HEK293 (cell line): ENCODE measurements at regions not wholly inside any gene's neighbourhood (a gene's known extent, or its start where the extent isn't known, plus 50 kb on each side); places are given as distances from the start of the nearest gene placed in this dataset.

ENCODE experiments used
- CTCF ChIA-PET: fragments of 350-600 bp; formaldehyde crosslinking; extraction: SDS; loops from one replicate; lab custom pipeline; 2021; ENCODE audit warnings: antibody characterized with exemption; lab: Yijun Ruan, JAX
- POLR2A ChIA-PET: fragments of 300-600 bp; formaldehyde crosslinking; extraction: SDS; loops from one replicate; lab custom pipeline; 2020; ENCODE audit warnings: antibody characterized with exemption, inconsistent platforms; lab: Yijun Ruan, JAX
- H3K27ac ChIP-seq: fragments of 200-500 bp; sonication (Bioruptor generic); 2 replicates; pipeline ENCODE4 v1.5.1; 2014; ENCODE audit warnings: low read depth, low read length, control low read depth, inconsistent platforms; ENCODE audit errors: extremely low read depth
- H3K36me3 ChIP-seq, 2 experiments: fragments of 200-500 bp in 1 of 2; sonication (Bioruptor generic) in 1 of 2; 1 replicate in 1 of 2; 2 replicates in 1 of 2; pipeline ENCODE4 v1.5.1; 2014 to 2017; ENCODE audit warnings: inconsistent platforms in 2 of 2, low read length in 2 of 2; ENCODE audit not compliant: control insufficient read depth in 2 of 2, insufficient read depth in 1 of 2
- H3K4me1 ChIP-seq: fragments of 200-500 bp; sonication (Bioruptor generic); 2 replicates; pipeline ENCODE4 v1.5.1; 2014; ENCODE audit warnings: mild to moderate bottlenecking, low read length, inconsistent platforms; ENCODE audit not compliant: control insufficient read depth, insufficient read depth
- H3K4me3 ChIP-seq: 2 replicates; pipeline ENCODE4 v1.5.1; 2011; ENCODE audit warnings: low read depth, mild to moderate bottlenecking, control low read depth, low read length, moderate library complexity
- H3K9me3 ChIP-seq: fragments of 200-500 bp; sonication (Bioruptor generic); 2 replicates; pipeline ENCODE4 v1.5.1; 2014; ENCODE audit warnings: low read depth, low read length, inconsistent platforms; ENCODE audit not compliant: control insufficient read depth, insufficient read depth
- GLI4 ChIP-seq: fragments of 450-650 bp; formaldehyde crosslinking; IDR thresholded peaks from 2 replicates; pipeline ENCODE4 v1.5.1; 2016; ENCODE audit warnings: missing biosample characterization, missing genetic modification characterization
- KLF10 ChIP-seq: fragments of 450-650 bp; IDR thresholded peaks from 2 replicates; pipeline ENCODE4 v1.5.1; 2018; ENCODE audit warnings: missing biosample characterization, mild to moderate bottlenecking, missing genetic modification characterization
- PATZ1 ChIP-seq: fragments of 450-650 bp; formaldehyde crosslinking; IDR thresholded peaks from 2 replicates; pipeline ENCODE4 v1.5.1; 2016; ENCODE audit warnings: missing biosample characterization, missing genetic modification characterization
- TRIM28 ChIP-seq: IDR thresholded peaks from 2 replicates; pipeline ENCODE4 v1.6.1; 2011; ENCODE audit warnings: low read length, control low read depth, borderline replicate concordance
- ZBTB21 ChIP-seq: fragments of 450-650 bp; formaldehyde crosslinking; IDR thresholded peaks from 2 replicates; pipeline ENCODE4 v1.5.1; 2017; ENCODE audit warnings: missing biosample characterization, missing genetic modification characterization
- ZBTB48 ChIP-seq: fragments of 450-650 bp; formaldehyde crosslinking; IDR thresholded peaks from 2 replicates; pipeline ENCODE4 v1.5.1; 2016; ENCODE audit warnings: missing biosample characterization, missing genetic modification characterization
- ZIC2 ChIP-seq: fragments of 450-650 bp; formaldehyde crosslinking; IDR thresholded peaks from 2 replicates; pipeline ENCODE4 v1.5.1; 2016; ENCODE audit warnings: missing biosample characterization, missing genetic modification characterization
- ZNF10 ChIP-seq: fragments of 450-650 bp; formaldehyde crosslinking; IDR thresholded peaks from 2 replicates; pipeline ENCODE4 v1.5.1; 2017; ENCODE audit warnings: missing biosample characterization, missing genetic modification characterization
- ZNF112 ChIP-seq: fragments of 450-650 bp; formaldehyde crosslinking; IDR thresholded peaks from 2 replicates; pipeline ENCODE4 v1.5.0; 2017; ENCODE audit warnings: missing biosample characterization, missing genetic modification characterization
- ZNF24 ChIP-seq: fragments of 450-650 bp; formaldehyde crosslinking; IDR thresholded peaks from 2 replicates; pipeline ENCODE4 v1.5.1; 2016; ENCODE audit warnings: missing biosample characterization, missing genetic modification characterization
- ZNF362 ChIP-seq: fragments of 450-650 bp; formaldehyde crosslinking; IDR thresholded peaks from 2 replicates; pipeline ENCODE4 v1.5.1; 2016; ENCODE audit warnings: missing biosample characterization, missing genetic modification characterization
- ZNF366 ChIP-seq: fragments of 450-650 bp; formaldehyde crosslinking; conservative IDR thresholded peaks from 2 replicates; pipeline ENCODE4 v1.5.1; 2016; ENCODE audit warnings: missing biosample characterization, missing genetic modification characterization
- ZNF37A ChIP-seq: fragments of 450-650 bp; IDR thresholded peaks from 2 replicates; pipeline ENCODE4 v1.5.1; 2018; ENCODE audit warnings: missing biosample characterization, missing genetic modification characterization
- ZNF394 ChIP-seq: fragments of 450-650 bp; formaldehyde crosslinking; IDR thresholded peaks from 2 replicates; pipeline ENCODE4 v1.5.1; 2016; ENCODE audit warnings: missing biosample characterization, missing genetic modification characterization, mild to moderate bottlenecking, moderate library complexity, borderline replicate concordance
- ZNF433 ChIP-seq: fragments of 450-650 bp; formaldehyde crosslinking; IDR thresholded peaks from 2 replicates; pipeline ENCODE4 v1.5.1; 2016; ENCODE audit warnings: missing biosample characterization, missing genetic modification characterization, low read depth
- ZNF549 ChIP-seq: fragments of 450-650 bp; IDR thresholded peaks from 2 replicates; pipeline ENCODE4 v1.5.1; 2018; ENCODE audit warnings: missing biosample characterization, missing genetic modification characterization, mild to moderate bottlenecking, inconsistent platforms, moderate library complexity
- ZNF621 ChIP-seq: fragments of 450-650 bp; formaldehyde crosslinking; IDR thresholded peaks from 2 replicates; pipeline ENCODE4 v1.5.1; 2017; ENCODE audit warnings: missing biosample characterization, missing genetic modification characterization
- ZNF624 ChIP-seq: fragments of 450-650 bp; formaldehyde crosslinking; IDR thresholded peaks from 2 replicates; pipeline ENCODE4 v1.5.1; 2017; ENCODE audit warnings: missing biosample characterization, missing genetic modification characterization
- ZNF645 ChIP-seq: fragments of 450-650 bp; formaldehyde crosslinking; IDR thresholded peaks from 2 replicates; pipeline ENCODE4; 2016; ENCODE audit warnings: missing biosample characterization, missing genetic modification characterization
- ZNF654 ChIP-seq: fragments of 450-650 bp; formaldehyde crosslinking; IDR thresholded peaks from 2 replicates; pipeline ENCODE4 v1.5.1; 2016; ENCODE audit warnings: low read depth, missing biosample characterization, missing genetic modification characterization
- ZNF660 ChIP-seq: fragments of 450-650 bp; IDR thresholded peaks from 2 replicates; pipeline ENCODE4 v1.5.1; 2018; ENCODE audit warnings: missing biosample characterization, mild to moderate bottlenecking, missing genetic modification characterization
- ZNF692 ChIP-seq: fragments of 450-650 bp; formaldehyde crosslinking; IDR thresholded peaks from 2 replicates; pipeline ENCODE4 v1.5.1; 2016; ENCODE audit warnings: missing biosample characterization, missing genetic modification characterization
- ZNF792 ChIP-seq: fragments of 450-650 bp; formaldehyde crosslinking; IDR thresholded peaks from 2 replicates; pipeline ENCODE4 v1.5.1; 2016; ENCODE audit warnings: missing biosample characterization, missing genetic modification characterization
- ZSCAN5A ChIP-seq: fragments of 450-650 bp; formaldehyde crosslinking; IDR thresholded peaks from 2 replicates; pipeline ENCODE4 v1.5.1; 2016; ENCODE audit warnings: missing biosample characterization, missing genetic modification characterization

- Histone ChIP-seq H3K9me3 (no peaks in the 10 kb centered on the region), H3K36me3 (no peaks in the 10 kb centered on the region), H3K4me1 (no peaks in the 10 kb centered on the region), H3K27ac (no peak overlapping the region), H3K4me3 (no peak overlapping the region)
- ChIA-PET POLR2A (no interaction called here), CTCF (no interaction called here)
- no peak for TF ChIP-seq ZNF366 (tag by site-specific recombination)
- TF ChIP-seq ZSCAN5A (tag by site-specific recombination), result no peak
- no peak for TF ChIP-seq GLI4 (tag by site-specific recombination)
- no peak for TF ChIP-seq ZNF692 (tag by site-specific recombination)
- no peak for TF ChIP-seq ZNF112 (tag by site-specific recombination)
- TF ChIP-seq ZNF37A (tag by site-specific recombination), result no peak
- no peak for TF ChIP-seq ZNF792 (tag by site-specific recombination)
- no peak for TF ChIP-seq ZNF24 (tag by site-specific recombination)
- TF ChIP-seq ZNF394 (tag by site-specific recombination), result no peak
- no peak for TF ChIP-seq ZNF10 (tag by site-specific recombination)
- TF ChIP-seq ZBTB21 (tag by site-specific recombination), result no peak
- no peak for TF ChIP-seq ZNF433
- TF ChIP-seq ZNF549 (tag by site-specific recombination), result no peak
- no peak for TF ChIP-seq KLF10 (tag by site-specific recombination)
- TF ChIP-seq ZBTB48, result no peak
- no peak for TF ChIP-seq ZNF362 (tag by site-specific recombination)
- no peak for TF ChIP-seq ZNF621 (tag by site-specific recombination)
Measured at GRCh38 chr2:12107939-12108338, 361.5 kb downstream of the LPIN1 start.

- Histone ChIP-seq H3K4me1 (no peaks in the 10 kb centered on the region), H3K4me3 (no peak overlapping the region), H3K9me3 (no peaks in the 10 kb centered on the region), H3K27ac (no peak overlapping the region), H3K36me3 (no peaks in the 10 kb centered on the region)
- ChIA-PET POLR2A (no interaction called here), CTCF (no interaction called here)
- TF ChIP-seq ZIC2 (tag by site-specific recombination), result peak; percentile 53
- no peak for TF ChIP-seq ZNF654 (tag by site-specific recombination)
- no peak for TF ChIP-seq TRIM28
- TF ChIP-seq PATZ1 (tag by site-specific recombination), result no peak
- TF ChIP-seq ZNF660, result no peak
- TF ChIP-seq ZNF624, result no peak
- no peak for TF ChIP-seq ZNF645
Measured at GRCh38 chr2:12109363-12110017, 363.1 kb downstream of the LPIN1 start.
